HAP-1 (cell line): ENCODE measurements at regions not wholly inside any gene's neighbourhood (a gene's known extent, or its start where the extent isn't known, plus 50 kb on each side); places are given as distances from the start of the nearest gene placed in this dataset.

Experiments
- DNase-seq, 2 experiments: peaks; one replicate each; pipeline ENCODE4 v3.0.0-alpha.2; 2016 to 2020; ENCODE audit warnings: low spot score in 2 of 2
- H3K27me3 ChIP-seq: fragments of 250-450 bp; sonication (Bioruptor Pico); 2 replicates; pipeline ENCODE4 v1.5.1; 2020; ENCODE audit warnings: low read depth, mild to moderate bottlenecking, moderate library complexity
- H3K36me3 ChIP-seq: fragments of 250-450 bp; sonication (Bioruptor Pico); replicated peaks from 2 replicates; pipeline ENCODE4 v1.5.1; 2020; ENCODE audit warnings: mild to moderate bottlenecking
- H3K4me1 ChIP-seq: fragments of 250-450 bp; sonication (Bioruptor Pico); 2 replicates; pipeline ENCODE4 v1.5.1; 2020; ENCODE audit warnings: mild to moderate bottlenecking
- H3K4me3 ChIP-seq: fragments of 250-450 bp; sonication (Bioruptor Pico); 2 replicates; pipeline ENCODE4 v1.5.1; 2020; ENCODE audit warnings: mild to moderate bottlenecking, moderate library complexity
- H3K9me3 ChIP-seq: fragments of 250-450 bp; sonication (Bioruptor Pico); 2 replicates; pipeline ENCODE4 v1.5.1; 2020; ENCODE audit warnings: mild to moderate bottlenecking, moderate library complexity
- in situ Hi-C: fragments of 300-500 bp; cut with MboI; formaldehyde crosslinking; loops from 3 replicates; pipeline ENCODE4 v1.14.3; 2020; ENCODE audit warnings: low sequenced_read_pairs, inconsistent platforms, mixed read lengths

DNA sequence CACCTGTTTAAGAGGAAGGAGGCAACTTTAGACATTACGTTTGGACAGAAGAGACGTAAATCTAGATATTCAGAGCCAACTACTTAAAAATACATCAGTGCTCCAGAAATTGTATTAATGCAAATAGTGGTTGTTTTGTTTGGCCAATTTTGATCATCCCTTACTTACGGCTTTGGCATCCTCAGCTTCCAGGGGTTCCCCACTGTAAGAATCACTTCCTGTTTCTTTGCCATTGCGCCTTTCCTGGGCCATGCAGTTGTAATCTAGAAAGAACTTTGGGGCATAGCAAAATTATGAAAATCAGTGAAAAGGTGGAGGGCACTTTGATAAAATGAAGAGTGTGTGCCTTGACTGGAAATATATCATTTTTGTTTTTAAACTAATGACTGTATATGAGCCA, 537.2 kb upstream of the TLE4 start:
- in situ Hi-C loops: no loop called here
- Histone ChIP-seq H3K27me3 (no peaks in the 10 kb centered on the region), H3K4me3 (no peak overlapping the region), H3K9me3 (no peaks in the 10 kb centered on the region), H3K4me1 (no peaks in the 10 kb centered on the region), H3K36me3 (no peaks in the 10 kb centered on the region)
- DNase-seq: no peak

GRCh38 chr9:79037338-79037737, 534.4 kb upstream of the TLE4 start:
- DNase-seq: no peak
- in situ Hi-C loops: no loop called here
- H3K4me3 ChIP-seq: no peak overlapping the region
- H3K9me3 ChIP-seq: no peaks in the 10 kb centered on the region
- H3K4me1 ChIP-seq: no peaks in the 10 kb centered on the region
- no peaks in the 10 kb centered on the region for H3K36me3 ChIP-seq
- no peaks in the 10 kb centered on the region for H3K27me3 ChIP-seq

DNA sequence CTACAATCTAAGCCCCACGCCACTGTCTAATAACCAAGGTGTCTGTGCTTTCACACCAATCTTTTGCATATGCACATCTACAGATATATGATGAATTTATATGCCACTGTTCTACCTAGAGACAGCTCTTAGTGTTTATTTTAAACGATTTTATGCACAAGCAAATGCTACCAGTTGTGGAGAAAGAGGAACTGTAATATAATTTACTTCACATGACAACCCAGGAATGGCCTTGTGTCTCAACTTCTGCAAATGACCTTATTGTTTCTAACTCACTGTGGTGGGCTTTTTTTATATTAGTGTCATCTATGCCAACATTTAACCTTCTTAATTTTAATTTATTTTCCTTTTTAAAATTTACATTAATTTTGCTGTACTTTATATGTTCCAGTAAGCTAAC, 531.1 kb upstream of the TLE4 start:
- in situ Hi-C loops: no loop called here
- DNase-seq: no peak
- Histone ChIP-seq H3K36me3 (no peaks in the 10 kb centered on the region), H3K4me1 (no peaks in the 10 kb centered on the region), H3K9me3 (no peaks in the 10 kb centered on the region), H3K27me3 (no peaks in the 10 kb centered on the region), H3K4me3 (no peak overlapping the region)

DNA sequence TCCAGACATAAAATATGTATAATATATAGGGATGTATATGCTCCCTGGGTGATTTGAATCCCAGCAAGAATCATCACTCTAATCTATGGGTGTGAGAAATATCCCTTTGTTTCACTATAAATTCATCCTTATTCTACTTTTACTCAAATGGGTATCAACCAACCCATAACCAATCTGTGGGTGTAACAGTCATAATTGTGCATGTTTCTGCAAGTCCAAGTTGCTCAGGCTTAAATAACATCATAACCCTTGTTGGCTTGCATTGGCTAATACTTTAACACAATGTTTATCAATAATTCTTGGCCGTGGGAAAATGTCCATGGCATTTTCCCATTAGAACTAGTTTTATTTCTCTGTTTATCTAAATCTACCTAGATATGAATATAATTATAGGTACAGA, 530.5 kb upstream of the TLE4 start:
- no peaks in the 10 kb centered on the region for H3K9me3 ChIP-seq
- no peaks in the 10 kb centered on the region for H3K4me1 ChIP-seq
- no peak overlapping the region for H3K4me3 ChIP-seq
- no peak for DNase-seq
- in situ Hi-C loops: no loop called here
- no peaks in the 10 kb centered on the region for H3K36me3 ChIP-seq
- no peaks in the 10 kb centered on the region for H3K27me3 ChIP-seq

GRCh38 chr9:79043916-79044315, 527.8 kb upstream of the TLE4 start:
- in situ Hi-C loops: no loop called here
- H3K27me3 ChIP-seq: no peaks in the 10 kb centered on the region
- no peaks in the 10 kb centered on the region for H3K36me3 ChIP-seq
- H3K4me3 ChIP-seq: no peak overlapping the region
- no peak for DNase-seq
- H3K4me1 ChIP-seq: no peaks in the 10 kb centered on the region
- no peaks in the 10 kb centered on the region for H3K9me3 ChIP-seq

DNA sequence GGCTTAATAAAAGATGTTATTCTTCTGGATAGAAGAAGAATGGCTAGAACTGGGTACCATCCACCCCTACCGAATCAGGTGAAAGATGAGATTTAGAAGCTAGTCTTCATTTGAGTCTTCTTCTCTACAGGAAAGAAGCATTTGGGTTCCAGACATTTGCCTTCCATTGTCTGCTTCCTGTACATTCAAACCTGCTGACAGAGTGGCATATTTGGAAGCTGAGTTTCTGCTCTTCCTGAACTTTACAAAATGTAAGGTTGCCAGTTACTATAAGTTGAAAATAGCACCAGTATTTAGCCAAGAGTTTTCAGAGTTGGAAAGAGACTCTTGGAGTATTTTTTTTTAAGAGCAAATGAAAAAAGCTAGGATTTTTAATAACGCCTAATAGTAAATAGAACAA, 525.4 kb upstream of the TLE4 start:
- H3K36me3 ChIP-seq: no peaks in the 10 kb centered on the region
- no peak for DNase-seq
- in situ Hi-C loops: no loop called here

GRCh38 chr9:79049371-79049770, 522.4 kb upstream of the TLE4 start:
- no peaks in the 10 kb centered on the region for H3K27me3 ChIP-seq
- H3K9me3 ChIP-seq: no peaks in the 10 kb centered on the region
- no peaks in the 10 kb centered on the region for H3K36me3 ChIP-seq
- no peak overlapping the region for H3K4me3 ChIP-seq
- DNase-seq: no peak
- no peaks in the 10 kb centered on the region for H3K4me1 ChIP-seq
- in situ Hi-C loops: no loop called here

More for the DNA sequence above, 525.4 kb upstream of the TLE4 start:
- no peaks in the 10 kb centered on the region for H3K9me3 ChIP-seq
- H3K27me3 ChIP-seq: no peaks in the 10 kb centered on the region
- H3K4me3 ChIP-seq: no peak overlapping the region
- H3K4me1 ChIP-seq: no peaks in the 10 kb centered on the region

- Histone ChIP-seq H3K9me3 (no peaks in the 10 kb centered on the region), H3K36me3 (no peaks in the 10 kb centered on the region), H3K27me3 (no peaks in the 10 kb centered on the region), H3K4me3 (no peak overlapping the region), H3K4me1 (no peaks in the 10 kb centered on the region)
- no peak for DNase-seq
- in situ Hi-C loops: no loop called here
Measured at GRCh38 chr9:79053598-79053997, 518.2 kb upstream of the TLE4 start.

DNA sequence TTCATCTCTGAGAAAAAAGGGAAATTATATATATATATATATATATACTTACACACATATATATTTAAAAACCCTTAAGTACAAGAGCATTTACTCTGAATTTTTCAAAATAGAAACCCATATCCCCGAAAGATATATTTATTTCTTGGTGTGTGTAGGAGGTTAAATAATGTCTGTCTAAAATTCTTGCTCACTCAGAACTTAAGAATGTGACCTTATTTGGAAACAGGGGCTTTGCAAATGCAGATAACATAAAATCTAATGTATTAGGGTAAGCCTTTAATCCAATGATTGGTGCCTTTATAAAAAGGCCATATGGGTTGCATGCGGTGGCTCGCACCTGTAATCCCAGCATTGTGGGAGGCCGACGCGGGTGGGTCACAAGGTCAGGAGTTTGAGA, 517.3 kb upstream of the TLE4 start:
- DNase-seq: no peak
- Histone ChIP-seq H3K4me3 (no peak overlapping the region), H3K27me3 (no peaks in the 10 kb centered on the region), H3K9me3 (no peaks in the 10 kb centered on the region), H3K4me1 (no peaks in the 10 kb centered on the region), H3K36me3 (no peaks in the 10 kb centered on the region)
- in situ Hi-C loops: no loop called here

- no peaks in the 10 kb centered on the region for H3K9me3 ChIP-seq
- in situ Hi-C loops: no loop called here
Measured at GRCh38 chr9:79056041-79056440, 515.7 kb upstream of the TLE4 start.

DNA sequence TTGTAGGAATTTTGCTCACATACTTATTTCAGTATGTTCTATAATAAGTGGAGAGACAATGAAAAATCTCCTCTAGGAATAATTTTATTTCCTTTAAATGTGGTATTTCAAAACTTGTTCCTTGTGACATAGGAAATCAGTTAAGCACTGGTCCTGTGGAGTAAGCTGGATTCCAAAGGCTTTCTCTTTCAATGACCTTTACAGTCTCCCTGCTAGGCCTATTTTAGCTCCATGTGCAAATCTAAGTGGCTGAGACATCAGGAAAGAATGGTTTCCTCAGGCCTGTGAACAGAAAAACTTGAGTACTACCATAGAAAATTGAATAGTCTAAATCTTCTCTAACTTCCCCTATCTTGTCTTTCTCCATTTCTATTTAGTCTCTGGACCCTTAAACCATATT, 514.2 kb upstream of the TLE4 start:
- Histone ChIP-seq H3K4me3 (no peak overlapping the region), H3K27me3 (no peaks in the 10 kb centered on the region), H3K4me1 (no peaks in the 10 kb centered on the region), H3K36me3 (no peaks in the 10 kb centered on the region), H3K9me3 (no peaks in the 10 kb centered on the region)
- in situ Hi-C loops: no loop called here
- DNase-seq: no peak

More at GRCh38 chr9:79056041-79056440, 515.7 kb upstream of the TLE4 start:
- no peaks in the 10 kb centered on the region for H3K4me1 ChIP-seq
- H3K4me3 ChIP-seq: no peak overlapping the region
- no peaks in the 10 kb centered on the region for H3K27me3 ChIP-seq
- DNase-seq: no peak
- no peaks in the 10 kb centered on the region for H3K36me3 ChIP-seq

GRCh38 chr9:79060766-79061165, 511.0 kb upstream of the TLE4 start:
- Histone ChIP-seq H3K4me1 (no peaks in the 10 kb centered on the region), H3K4me3 (no peak overlapping the region), H3K36me3 (no peaks in the 10 kb centered on the region), H3K27me3 (no peaks in the 10 kb centered on the region), H3K9me3 (no peaks in the 10 kb centered on the region)
- in situ Hi-C loops: no loop called here
- DNase-seq: no peak

DNA sequence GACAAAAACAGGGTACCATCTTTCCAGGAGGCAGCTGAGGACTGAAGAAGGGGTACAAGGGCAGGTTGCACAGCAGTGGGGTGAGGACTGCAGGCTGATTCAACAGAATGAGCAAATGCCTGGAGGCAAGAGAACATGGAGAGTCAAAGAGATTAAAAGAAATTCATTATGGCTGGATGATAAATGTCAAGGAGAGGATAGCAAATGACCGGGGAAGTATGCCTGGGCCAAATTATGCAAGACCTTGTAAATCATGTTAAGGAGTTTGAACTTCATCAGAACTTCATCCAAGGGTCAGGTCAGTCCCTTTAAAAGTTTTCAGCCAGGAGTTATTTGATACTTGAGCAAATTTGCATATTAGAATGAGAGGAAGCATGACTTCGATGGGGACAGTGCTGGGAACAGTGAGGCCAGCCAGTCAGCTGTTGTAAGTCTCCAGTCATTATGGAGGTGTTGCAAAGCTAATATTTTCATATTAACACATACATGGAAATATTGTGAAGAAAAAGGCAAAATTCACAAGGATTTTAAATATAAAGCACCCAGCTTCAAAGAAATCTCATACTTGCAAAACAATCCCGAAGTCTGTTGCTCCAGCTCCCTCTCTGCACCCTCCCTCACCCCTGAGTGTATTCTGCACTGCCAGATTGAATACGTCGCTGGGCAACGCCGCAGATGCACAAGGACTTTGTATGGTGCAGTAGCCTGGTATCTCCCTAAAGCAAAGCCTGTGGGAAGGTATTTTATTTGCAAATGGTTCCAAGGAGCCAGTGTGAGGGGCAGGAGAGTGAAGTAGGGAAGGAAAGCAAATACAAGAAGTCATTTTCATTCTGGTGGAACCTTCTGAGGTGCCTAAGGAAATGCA, 509.8 kb upstream of the TLE4 start:
- no peaks in the 10 kb centered on the region for H3K4me1 ChIP-seq
- no peaks in the 10 kb centered on the region for H3K9me3 ChIP-seq
- H3K4me3 ChIP-seq: no peak overlapping the region
- H3K36me3 ChIP-seq: no peaks in the 10 kb centered on the region
- in situ Hi-C loops: no loop called here
- H3K27me3 ChIP-seq: no peaks in the 10 kb centered on the region
- DNase-seq: no peak

- Histone ChIP-seq H3K36me3 (no peaks in the 10 kb centered on the region), H3K4me3 (no peak overlapping the region), H3K4me1 (no peaks in the 10 kb centered on the region), H3K27me3 (no peaks in the 10 kb centered on the region), H3K9me3 (no peaks in the 10 kb centered on the region)
- in situ Hi-C loops: no loop called here
- DNase-seq: no peak
Measured at GRCh38 chr9:79073201-79073600, 498.6 kb upstream of the TLE4 start.

DNA sequence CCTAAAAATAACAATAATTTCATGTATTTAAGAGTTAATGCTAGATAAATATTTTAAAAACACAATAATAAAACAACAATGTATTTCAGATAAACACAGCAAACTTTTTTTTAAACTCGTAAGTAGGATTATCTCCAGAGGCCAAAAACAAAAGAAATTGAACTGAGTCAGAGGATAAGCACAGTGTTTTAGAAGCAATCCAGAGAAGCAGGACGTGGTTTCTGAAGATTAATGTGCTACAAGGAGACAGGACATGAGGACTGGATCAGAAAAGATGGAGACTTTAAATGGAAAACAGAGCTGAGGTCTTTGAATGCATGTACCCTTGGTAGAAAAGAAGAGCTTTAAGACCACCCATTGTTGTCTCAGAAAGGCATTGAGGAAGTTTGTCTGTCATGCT, 491.2 kb upstream of the TLE4 start:
- DNase-seq: no peak
- H3K4me3 ChIP-seq: no peak overlapping the region
- in situ Hi-C loops: no loop called here

More for the DNA sequence above, 491.2 kb upstream of the TLE4 start:
- Histone ChIP-seq H3K36me3 (no peaks in the 10 kb centered on the region), H3K27me3 (no peaks in the 10 kb centered on the region), H3K9me3 (no peaks in the 10 kb centered on the region), H3K4me1 (no peaks in the 10 kb centered on the region)
